Neural cell (in vitro differentiated cells): ENCODE measurements at regions not wholly inside any gene's neighbourhood (a gene's known extent, or its start where the extent isn't known, plus 50 kb on each side); places are given as distances from the start of the nearest gene placed in this dataset.

Experiments
- H2AFZ ChIP-seq: fragments of 200-600, 300-800 bp; sonication (generic), shearing (Covaris generic); 2 replicates; pipeline ENCODE4 v1.6.0; 2014; ENCODE audit warnings: low read depth, mild to moderate bottlenecking, antibody characterized with exemption, low read length, moderate library complexity
- H3F3A ChIP-seq: fragments of 200-600 bp; shearing (Covaris generic); 2 replicates; pipeline ENCODE4 v1.6.1; 2016; ENCODE audit warnings: mild to moderate bottlenecking, moderate library complexity, mixed read lengths, antibody characterized with exemption, low read length; ENCODE audit not compliant: insufficient read depth, poor library complexity, severe bottlenecking
- H3K27ac ChIP-seq: fragments of 200-600, 300-800 bp; sonication (generic), shearing (Covaris generic); 2 replicates; pipeline ENCODE4 v1.5.1; 2014; ENCODE audit warnings: mild to moderate bottlenecking, low read length, moderate library complexity
- H3K27me3 ChIP-seq: fragments of 300-800, 200-600 bp; sonication (generic), shearing (Covaris generic); 2 replicates; pipeline ENCODE4 v1.6.0; 2014; ENCODE audit warnings: mild to moderate bottlenecking, low read depth, low read length, moderate library complexity; ENCODE audit not compliant: insufficient read depth
- H3K36me3 ChIP-seq: fragments of 300-800, 200-600 bp; sonication (generic), shearing (Covaris generic); 2 replicates; pipeline ENCODE4 v1.5.1; 2014; ENCODE audit warnings: mild to moderate bottlenecking, antibody characterized with exemption, low read length, moderate library complexity; ENCODE audit not compliant: insufficient read depth
- H3K4me2 ChIP-seq: fragments of 300-800, 200-600 bp; sonication (generic), shearing (Covaris generic); 2 replicates; pipeline ENCODE4 v1.6.0; 2014; ENCODE audit warnings: mild to moderate bottlenecking, low read length
- H3K4me3 ChIP-seq: fragments of 300-800, 200-600 bp; sonication (generic), shearing (Covaris generic); 2 replicates; pipeline ENCODE4 v1.5.1; 2014; ENCODE audit warnings: mild to moderate bottlenecking, low read length, moderate library complexity
- H3K79me2 ChIP-seq: fragments of 200-600 bp; shearing (Covaris generic); replicated peaks from 2 replicates; pipeline ENCODE4 v1.6.0; 2014; ENCODE audit warnings: mild to moderate bottlenecking, low read length, moderate library complexity; ENCODE audit not compliant: insufficient read depth
- H3K9ac ChIP-seq: fragments of 300-800, 200-600 bp; sonication (generic), shearing (Covaris generic); 2 replicates; pipeline ENCODE4 v1.6.1; 2016; ENCODE audit warnings: mild to moderate bottlenecking, low read length, mixed read lengths
- H3K9me2 ChIP-seq: fragments of 200-600 bp; shearing (Covaris generic); 2 replicates; pipeline ENCODE4 v1.6.1; 2016; ENCODE audit warnings: mild to moderate bottlenecking, low read length, mixed read lengths; ENCODE audit not compliant: insufficient read depth
- H3K9me3 ChIP-seq: fragments of 200-600, 300-800 bp; sonication (generic), shearing (Covaris generic); 2 replicates; pipeline ENCODE4 v1.6.1; 2016; ENCODE audit warnings: mild to moderate bottlenecking, mixed run types, low read length, moderate library complexity, mixed read lengths
- H4K20me1 ChIP-seq: fragments of 200-600 bp; shearing (Covaris generic); 2 replicates; pipeline ENCODE4 v1.6.1; 2016; ENCODE audit warnings: mild to moderate bottlenecking, mixed run types; ENCODE audit not compliant: insufficient read depth
- EP300 ChIP-seq: fragments of 450-650 bp; conservative IDR thresholded peaks from 2 replicates; pipeline ENCODE4 v1.6.1; 2014; ENCODE audit warnings: antibody characterized with exemption, mild to moderate bottlenecking, moderate library complexity; ENCODE audit not compliant: poor library complexity, severe bottlenecking
- EZH2 ChIP-seq: fragments of 200-600, 300-800 bp; shearing (Covaris generic), sonication (generic); IDR thresholded peaks from 2 replicates; pipeline ENCODE4 v1.6.1; 2014; ENCODE audit warnings: antibody characterized with exemption, low read length, borderline replicate concordance, mild to moderate bottlenecking; ENCODE audit not compliant: insufficient read depth, poor library complexity, severe bottlenecking
- MXI1 ChIP-seq: fragments of 450-650 bp; conservative IDR thresholded peaks from 2 replicates; pipeline ENCODE4 v1.6.1; 2014; ENCODE audit warnings: antibody characterized with exemption, mild to moderate bottlenecking; ENCODE audit not compliant: poor library complexity, severe bottlenecking
- POLR2AphosphoS5 ChIP-seq: IDR thresholded peaks from 2 replicates; pipeline ENCODE4 v1.6.1; 2012
- RAD21 ChIP-seq: fragments of 450-650 bp; conservative IDR thresholded peaks from 2 replicates; pipeline ENCODE4 v1.6.1; 2014; ENCODE audit warnings: antibody characterized with exemption, mild to moderate bottlenecking, moderate library complexity
- SMC3 ChIP-seq: fragments of 450-650 bp; conservative IDR thresholded peaks from 2 replicates; pipeline ENCODE4 v1.6.1; 2014; ENCODE audit warnings: antibody characterized with exemption, mild to moderate bottlenecking, moderate library complexity; ENCODE audit not compliant: poor library complexity
- TAF1 ChIP-seq: IDR thresholded peaks from 2 replicates; pipeline ENCODE4 v1.6.1; 2012; ENCODE audit warnings: low read depth
- TF ChIP-seq, protein P1 (sequence below): fragments of 450-650 bp; IDR thresholded peaks from 2 replicates; pipeline ENCODE4 v1.5.1; 2014; ENCODE audit warnings: antibody characterized with exemption, mild to moderate bottlenecking, moderate library complexity; ENCODE audit not compliant: poor library complexity, severe bottlenecking
- TF ChIP-seq, protein P2 (sequence below): IDR thresholded peaks from 2 replicates; pipeline ENCODE4 v1.6.1; 2012; ENCODE audit warnings: borderline replicate concordance

DNA sequence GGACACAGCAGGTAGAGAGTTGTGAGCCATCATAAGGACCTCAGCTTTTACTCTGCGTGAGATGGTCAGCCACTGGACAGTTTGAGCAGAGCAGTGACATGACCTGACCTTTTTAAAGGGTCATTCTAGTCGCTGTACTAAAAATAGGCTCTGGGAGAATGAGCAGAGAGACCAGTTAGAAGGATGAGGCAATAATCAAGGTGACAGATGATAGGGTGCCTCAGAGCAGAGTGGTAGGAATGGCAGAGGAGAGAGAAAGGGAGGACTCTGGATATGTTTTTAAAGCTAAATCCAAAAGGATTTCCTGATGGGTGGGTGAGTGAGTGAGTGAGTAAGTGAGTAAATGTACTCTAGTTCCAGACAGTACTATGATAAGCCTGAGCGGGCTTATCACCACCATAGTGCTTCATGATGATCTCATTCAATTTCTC, 83.6 kb upstream of the ARHGAP5 start:
- Histone ChIP-seq H2AFZ (no peak overlapping the region), H4K20me1 (no peaks in the 10 kb centered on the region), H3K4me2 (no peak overlapping the region), H3K4me3 (no peak overlapping the region), H3K9me2 (no peaks in the 10 kb centered on the region), H3F3A (no peaks in the 10 kb centered on the region), H3K79me2 (no peaks in the 10 kb centered on the region), H3K36me3 (no peaks in the 10 kb centered on the region), H3K27me3 (no peaks in the 10 kb centered on the region), H3K9ac (no peak overlapping the region), H3K27ac (no peak overlapping the region), H3K9me3 (no peaks in the 10 kb centered on the region)
- TF ChIP-seq SMC3, result no peak
- TF ChIP-seq EP300, result no peak
- no peak for TF ChIP-seq EZH2
- TF ChIP-seq MXI1, result no peak
- TF ChIP-seq, protein P1, sequence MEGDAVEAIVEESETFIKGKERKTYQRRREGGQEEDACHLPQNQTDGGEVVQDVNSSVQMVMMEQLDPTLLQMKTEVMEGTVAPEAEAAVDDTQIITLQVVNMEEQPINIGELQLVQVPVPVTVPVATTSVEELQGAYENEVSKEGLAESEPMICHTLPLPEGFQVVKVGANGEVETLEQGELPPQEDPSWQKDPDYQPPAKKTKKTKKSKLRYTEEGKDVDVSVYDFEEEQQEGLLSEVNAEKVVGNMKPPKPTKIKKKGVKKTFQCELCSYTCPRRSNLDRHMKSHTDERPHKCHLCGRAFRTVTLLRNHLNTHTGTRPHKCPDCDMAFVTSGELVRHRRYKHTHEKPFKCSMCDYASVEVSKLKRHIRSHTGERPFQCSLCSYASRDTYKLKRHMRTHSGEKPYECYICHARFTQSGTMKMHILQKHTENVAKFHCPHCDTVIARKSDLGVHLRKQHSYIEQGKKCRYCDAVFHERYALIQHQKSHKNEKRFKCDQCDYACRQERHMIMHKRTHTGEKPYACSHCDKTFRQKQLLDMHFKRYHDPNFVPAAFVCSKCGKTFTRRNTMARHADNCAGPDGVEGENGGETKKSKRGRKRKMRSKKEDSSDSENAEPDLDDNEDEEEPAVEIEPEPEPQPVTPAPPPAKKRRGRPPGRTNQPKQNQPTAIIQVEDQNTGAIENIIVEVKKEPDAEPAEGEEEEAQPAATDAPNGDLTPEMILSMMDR, result no peak
- TF ChIP-seq POLR2AphosphoS5, result no peak
- TF ChIP-seq, protein P2, sequence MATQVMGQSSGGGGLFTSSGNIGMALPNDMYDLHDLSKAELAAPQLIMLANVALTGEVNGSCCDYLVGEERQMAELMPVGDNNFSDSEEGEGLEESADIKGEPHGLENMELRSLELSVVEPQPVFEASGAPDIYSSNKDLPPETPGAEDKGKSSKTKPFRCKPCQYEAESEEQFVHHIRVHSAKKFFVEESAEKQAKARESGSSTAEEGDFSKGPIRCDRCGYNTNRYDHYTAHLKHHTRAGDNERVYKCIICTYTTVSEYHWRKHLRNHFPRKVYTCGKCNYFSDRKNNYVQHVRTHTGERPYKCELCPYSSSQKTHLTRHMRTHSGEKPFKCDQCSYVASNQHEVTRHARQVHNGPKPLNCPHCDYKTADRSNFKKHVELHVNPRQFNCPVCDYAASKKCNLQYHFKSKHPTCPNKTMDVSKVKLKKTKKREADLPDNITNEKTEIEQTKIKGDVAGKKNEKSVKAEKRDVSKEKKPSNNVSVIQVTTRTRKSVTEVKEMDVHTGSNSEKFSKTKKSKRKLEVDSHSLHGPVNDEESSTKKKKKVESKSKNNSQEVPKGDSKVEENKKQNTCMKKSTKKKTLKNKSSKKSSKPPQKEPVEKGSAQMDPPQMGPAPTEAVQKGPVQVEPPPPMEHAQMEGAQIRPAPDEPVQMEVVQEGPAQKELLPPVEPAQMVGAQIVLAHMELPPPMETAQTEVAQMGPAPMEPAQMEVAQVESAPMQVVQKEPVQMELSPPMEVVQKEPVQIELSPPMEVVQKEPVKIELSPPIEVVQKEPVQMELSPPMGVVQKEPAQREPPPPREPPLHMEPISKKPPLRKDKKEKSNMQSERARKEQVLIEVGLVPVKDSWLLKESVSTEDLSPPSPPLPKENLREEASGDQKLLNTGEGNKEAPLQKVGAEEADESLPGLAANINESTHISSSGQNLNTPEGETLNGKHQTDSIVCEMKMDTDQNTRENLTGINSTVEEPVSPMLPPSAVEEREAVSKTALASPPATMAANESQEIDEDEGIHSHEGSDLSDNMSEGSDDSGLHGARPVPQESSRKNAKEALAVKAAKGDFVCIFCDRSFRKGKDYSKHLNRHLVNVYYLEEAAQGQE, result no peak

DNA sequence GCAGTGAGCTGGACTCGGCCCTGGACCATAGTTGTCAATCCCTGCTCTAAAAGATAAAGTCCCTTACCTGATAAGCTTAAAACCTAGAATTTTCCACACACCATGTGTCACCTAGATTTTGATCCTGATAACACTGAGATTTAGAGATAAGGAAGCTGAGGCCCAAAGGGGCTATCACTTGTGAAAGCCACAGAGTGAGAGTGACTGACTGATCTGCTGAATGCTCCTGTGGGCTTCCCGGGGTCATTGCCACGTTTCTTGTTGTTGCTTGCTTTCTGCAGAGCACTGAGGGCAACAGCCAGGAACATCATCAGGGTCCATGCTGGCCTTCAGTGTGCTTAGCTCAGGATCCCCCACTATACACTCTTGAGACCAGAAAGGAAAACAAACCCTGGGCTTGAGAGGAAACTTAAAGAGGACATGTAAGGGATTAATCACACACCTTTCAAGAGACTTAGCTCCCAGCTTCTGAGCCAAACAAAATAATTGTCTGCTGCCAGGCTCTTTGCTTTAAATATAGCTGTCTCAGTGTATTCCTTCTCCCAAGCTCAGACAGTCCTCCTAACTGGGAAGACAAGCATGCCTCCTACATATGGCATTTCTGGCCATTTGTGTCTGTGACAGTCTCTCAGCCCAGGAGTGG, 82.6 kb upstream of the ARHGAP5 start:
- Histone ChIP-seq H3K79me2 (no peaks in the 10 kb centered on the region), H3K9me2 (no peaks in the 10 kb centered on the region), H3K36me3 (no peaks in the 10 kb centered on the region), H3K4me3 (no peak overlapping the region), H3K9me3 (no peaks in the 10 kb centered on the region), H3K27me3 (no peaks in the 10 kb centered on the region), H3K4me2 (no peak overlapping the region), H3K27ac (no peak overlapping the region), H2AFZ (no peak overlapping the region), H3K9ac (no peak overlapping the region), H3F3A (no peaks in the 10 kb centered on the region), H4K20me1 (no peaks in the 10 kb centered on the region)
- TF ChIP-seq, protein P2, result no peak
- no peak for TF ChIP-seq EP300
- TF ChIP-seq TAF1, result no peak
- TF ChIP-seq RAD21, result no peak
- TF ChIP-seq SMC3, result no peak
- no peak for TF ChIP-seq POLR2AphosphoS5
- TF ChIP-seq MXI1, result no peak
- no peak for TF ChIP-seq EZH2
- TF ChIP-seq, protein P1, result no peak
